Neural progenitor cell (in vitro differentiated cells): ENCODE measurements at regions not wholly inside any gene's neighbourhood (a gene's known extent, or its start where the extent isn't known, plus 50 kb on each side); places are given as distances from the start of the nearest gene placed in this dataset.

Experiments used
- DNase-seq: peaks from one replicate; pipeline ENCODE4 v3.0.0-alpha.2; 2016; ENCODE audit warnings: low spot score
- H2AFZ ChIP-seq: fragments of 200-600 bp; sonication (generic); replicated peaks from 2 replicates; pipeline ENCODE4 v1.6.1; 2016; ENCODE audit warnings: antibody characterized with exemption
- H3F3A ChIP-seq: fragments of 200-600 bp; sonication (generic); 2 replicates; pipeline ENCODE4 v1.6.1; 2016; ENCODE audit warnings: antibody characterized with exemption, low read depth
- H3K27ac ChIP-seq: fragments of 200-600 bp; sonication (generic); 2 replicates; pipeline ENCODE4 v1.5.1; 2016; ENCODE audit warnings: mild to moderate bottlenecking
- H3K27me3 ChIP-seq: fragments of 200-600 bp; sonication (generic); 2 replicates; pipeline ENCODE4 v1.6.1; 2016; ENCODE audit warnings: mild to moderate bottlenecking, moderate library complexity
- H3K36me3 ChIP-seq: fragments of 200-600 bp; sonication (generic); 2 replicates; pipeline ENCODE4 v1.5.1; 2016
- H3K4me1 ChIP-seq: fragments of 200-600 bp; sonication (generic); 2 replicates; pipeline ENCODE4 v1.6.1; 2016; ENCODE audit warnings: mixed run types
- H3K4me2 ChIP-seq: fragments of 200-600 bp; sonication (generic); 2 replicates; pipeline ENCODE4 v1.6.1; 2016
- H3K4me3 ChIP-seq: fragments of 200-600 bp; sonication (generic); 2 replicates; pipeline ENCODE4 v1.5.1; 2016
- H3K79me2 ChIP-seq: fragments of 200-600 bp; sonication (generic); 2 replicates; pipeline ENCODE4 v1.6.1; 2016; ENCODE audit warnings: low read depth
- H3K9ac ChIP-seq: fragments of 200-600 bp; sonication (generic); 2 replicates; pipeline ENCODE4 v1.6.1; 2016
- H3K9me3 ChIP-seq: fragments of 200-600 bp; sonication (generic); 2 replicates; pipeline ENCODE4 v1.5.1; 2016; ENCODE audit warnings: low read depth
- H4K20me1 ChIP-seq: fragments of 200-600 bp; sonication (generic); 2 replicates; pipeline ENCODE4 v1.6.1; 2016; ENCODE audit warnings: low read depth
- H3K27ac Mint-ChIP-seq: 3 replicates; pipeline ENCODE4 v1.8.0; 2021; ENCODE audit warnings: mixed read lengths
- H3K27me3 Mint-ChIP-seq: 2 replicates; pipeline ENCODE4 v1.8.0; 2022; ENCODE audit warnings: low read depth, mild to moderate bottlenecking, inconsistent platforms, moderate library complexity, mixed read lengths; ENCODE audit not compliant: insufficient read depth
- H3K36me3 Mint-ChIP-seq: 3 replicates; pipeline ENCODE4 v1.8.0; 2021; ENCODE audit warnings: mixed read lengths
- H3K4me1 Mint-ChIP-seq: 3 replicates; pipeline ENCODE4 v1.8.0; 2021; ENCODE audit warnings: mixed read lengths
- H3K4me3 Mint-ChIP-seq: 3 replicates; pipeline ENCODE4 v1.8.0; 2021; ENCODE audit warnings: mild to moderate bottlenecking, moderate library complexity, mixed read lengths
- H3K9me3 Mint-ChIP-seq: 3 replicates; pipeline ENCODE4 v1.8.0; 2020; ENCODE audit warnings: mixed read lengths
- EZH2 ChIP-seq: fragments of 200-600 bp; sonication (generic); IDR thresholded peaks from 2 replicates; pipeline ENCODE4 v1.6.1; 2017; ENCODE audit warnings: antibody characterized with exemption, mild to moderate bottlenecking, moderate library complexity
- EZH2phosphoT487 ChIP-seq: fragments of 200-600 bp; sonication (generic); IDR thresholded peaks from 2 replicates; pipeline ENCODE4 v1.6.1; 2017; ENCODE audit warnings: antibody characterized with exemption
- TF ChIP-seq, protein P1 (sequence below): fragments of 200-600 bp; sonication (generic); IDR thresholded peaks from 2 replicates; pipeline ENCODE4 v1.5.1; 2017; ENCODE audit warnings: antibody characterized with exemption, mild to moderate bottlenecking

GRCh38 chr16:73151941-73152340 lies 104.0 kb upstream of the ZFHX3 start:
- no peak for DNase-seq
- TF ChIP-seq, protein P1, sequence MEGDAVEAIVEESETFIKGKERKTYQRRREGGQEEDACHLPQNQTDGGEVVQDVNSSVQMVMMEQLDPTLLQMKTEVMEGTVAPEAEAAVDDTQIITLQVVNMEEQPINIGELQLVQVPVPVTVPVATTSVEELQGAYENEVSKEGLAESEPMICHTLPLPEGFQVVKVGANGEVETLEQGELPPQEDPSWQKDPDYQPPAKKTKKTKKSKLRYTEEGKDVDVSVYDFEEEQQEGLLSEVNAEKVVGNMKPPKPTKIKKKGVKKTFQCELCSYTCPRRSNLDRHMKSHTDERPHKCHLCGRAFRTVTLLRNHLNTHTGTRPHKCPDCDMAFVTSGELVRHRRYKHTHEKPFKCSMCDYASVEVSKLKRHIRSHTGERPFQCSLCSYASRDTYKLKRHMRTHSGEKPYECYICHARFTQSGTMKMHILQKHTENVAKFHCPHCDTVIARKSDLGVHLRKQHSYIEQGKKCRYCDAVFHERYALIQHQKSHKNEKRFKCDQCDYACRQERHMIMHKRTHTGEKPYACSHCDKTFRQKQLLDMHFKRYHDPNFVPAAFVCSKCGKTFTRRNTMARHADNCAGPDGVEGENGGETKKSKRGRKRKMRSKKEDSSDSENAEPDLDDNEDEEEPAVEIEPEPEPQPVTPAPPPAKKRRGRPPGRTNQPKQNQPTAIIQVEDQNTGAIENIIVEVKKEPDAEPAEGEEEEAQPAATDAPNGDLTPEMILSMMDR: no peak
- TF ChIP-seq EZH2: no peak
- TF ChIP-seq EZH2phosphoT487: no peak
- Mint-ChIP-seq H3K4me3 (no peak overlapping the region), H3K27ac (peak overlapping the region; percentile 55), H3K36me3 (no peaks in the 10 kb centered on the region), H3K27me3 (peaks cover 3% of the 10 kb centered on the region), H3K9me3 (no peaks in the 10 kb centered on the region), H3K4me1 (peaks cover 39% of the 10 kb centered on the region)
- no peaks in the 10 kb centered on the region for H3K27me3 ChIP-seq
- peak overlapping the region; percentile 46 for H3K4me2 ChIP-seq
- H3K4me1 ChIP-seq: peaks cover 31% of the 10 kb centered on the region
- H4K20me1 ChIP-seq: no peaks in the 10 kb centered on the region
- H3K4me3 ChIP-seq: no peak overlapping the region
- no peaks in the 10 kb centered on the region for H3K36me3 ChIP-seq
- H3K9me3 ChIP-seq: no peaks in the 10 kb centered on the region
- peaks cover 12% of the 10 kb centered on the region for H3F3A ChIP-seq
- H3K27ac ChIP-seq: no peak overlapping the region
- no peak overlapping the region for H2AFZ ChIP-seq
- H3K9ac ChIP-seq: no peak overlapping the region
- no peaks in the 10 kb centered on the region for H3K79me2 ChIP-seq

DNA sequence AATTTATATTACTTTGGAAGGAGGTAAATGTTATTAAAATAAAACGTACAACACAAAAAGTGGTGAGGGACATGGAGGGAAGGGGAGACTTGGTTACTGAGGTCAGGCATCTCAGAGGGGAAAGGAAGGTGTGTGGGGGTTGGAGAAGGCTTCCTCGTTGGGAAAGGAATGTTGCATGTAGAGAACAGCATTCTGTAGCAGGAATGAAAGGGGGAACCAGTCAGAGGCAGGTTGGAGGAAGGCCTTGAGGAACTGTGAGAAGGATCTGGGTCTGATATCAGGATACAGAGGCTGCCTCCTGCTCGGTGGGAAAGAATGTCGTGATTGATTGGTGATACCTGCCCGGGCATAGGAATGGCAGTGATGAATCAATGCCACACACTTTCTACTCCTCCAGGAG lies 103.3 kb upstream of the ZFHX3 start:
- peaks cover 39% of the 10 kb centered on the region for H3K4me1 Mint-ChIP-seq

DNA sequence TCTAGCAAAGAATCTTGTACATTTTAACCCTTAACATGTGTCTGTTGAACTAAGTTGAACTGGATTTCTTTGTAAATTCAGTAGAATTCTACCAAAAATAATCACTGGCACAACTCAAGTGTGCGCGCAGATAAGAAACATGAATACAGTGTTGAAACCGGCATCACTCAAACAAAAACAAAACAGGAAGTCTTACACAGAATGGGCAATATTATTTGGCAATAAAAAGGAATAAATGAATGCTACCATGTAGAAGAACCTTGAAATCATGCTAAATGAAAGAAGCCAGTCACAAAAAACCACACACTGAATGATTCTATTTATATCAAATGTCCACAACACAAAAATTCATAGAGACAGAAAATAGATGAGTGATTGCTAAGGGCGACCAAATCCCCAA lies 102.9 kb upstream of the ZFHX3 start:
- Histone ChIP-seq H3K4me1 (peaks cover 31% of the 10 kb centered on the region), H4K20me1 (no peaks in the 10 kb centered on the region)
- H3K4me1 Mint-ChIP-seq: peaks cover 42% of the 10 kb centered on the region

More for the DNA sequence above, 103.3 kb upstream of the ZFHX3 start:
- H3K27me3 Mint-ChIP-seq: peaks cover 5% of the 10 kb centered on the region
- H3K27me3 ChIP-seq: no peaks in the 10 kb centered on the region
- no peak overlapping the region for H3K4me3 Mint-ChIP-seq
- H3K9me3 ChIP-seq: no peaks in the 10 kb centered on the region
- H3K27ac Mint-ChIP-seq: peak overlapping the region; percentile 64
- no peaks in the 10 kb centered on the region for H3K36me3 ChIP-seq
- H3K4me1 ChIP-seq: peaks cover 31% of the 10 kb centered on the region
- H3K9me3 Mint-ChIP-seq: no peaks in the 10 kb centered on the region
- no peaks in the 10 kb centered on the region for H3K79me2 ChIP-seq
- H3K4me3 ChIP-seq: no peak overlapping the region
- no peaks in the 10 kb centered on the region for H4K20me1 ChIP-seq
- no peak overlapping the region for H3K27ac ChIP-seq
- peak overlapping the region; percentile 21 for H2AFZ ChIP-seq
- peak; percentile 13 for DNase-seq
- H3K9ac ChIP-seq: no peak overlapping the region
- TF ChIP-seq, protein P1: no peak
- TF ChIP-seq EZH2phosphoT487: no peak
- TF ChIP-seq EZH2: no peak
- H3F3A ChIP-seq: peaks cover 12% of the 10 kb centered on the region
- H3K4me2 ChIP-seq: peak overlapping the region; percentile 23
- no peaks in the 10 kb centered on the region for H3K36me3 Mint-ChIP-seq

More for the DNA sequence above, 102.9 kb upstream of the ZFHX3 start:
- no peaks in the 10 kb centered on the region for H3K79me2 ChIP-seq
- no peak for TF ChIP-seq EZH2phosphoT487
- no peak for TF ChIP-seq EZH2
- TF ChIP-seq, protein P1: no peak
- no peak overlapping the region for H3K4me2 ChIP-seq
- H3F3A ChIP-seq: peaks cover 12% of the 10 kb centered on the region
- H3K27me3 ChIP-seq: no peaks in the 10 kb centered on the region
- H3K36me3 Mint-ChIP-seq: no peaks in the 10 kb centered on the region
- H3K4me3 Mint-ChIP-seq: no peak overlapping the region
- no peak overlapping the region for H3K27ac Mint-ChIP-seq
- no peak overlapping the region for H2AFZ ChIP-seq
- peaks cover 5% of the 10 kb centered on the region for H3K27me3 Mint-ChIP-seq
- H3K4me3 ChIP-seq: no peak overlapping the region
- H3K27ac ChIP-seq: no peak overlapping the region
- H3K9me3 Mint-ChIP-seq: no peaks in the 10 kb centered on the region
- H3K36me3 ChIP-seq: no peaks in the 10 kb centered on the region
- no peak overlapping the region for H3K9ac ChIP-seq
- no peak for DNase-seq
- no peaks in the 10 kb centered on the region for H3K9me3 ChIP-seq
